CD4-positive, alpha-beta T cell treated with Interleukin-1 beta for 1 hour (primary cell): ENCODE measurements at regions not wholly inside any gene's neighbourhood (a gene's known extent, or its start where the extent isn't known, plus 50 kb on each side); places are given as distances from the start of the nearest gene placed in this dataset.

Experiments used
- DNase-seq, 2 donors: peaks; one replicate each; pipeline ENCODE4 v3.0.0-alpha.2; 2020 to 2022

DNA sequence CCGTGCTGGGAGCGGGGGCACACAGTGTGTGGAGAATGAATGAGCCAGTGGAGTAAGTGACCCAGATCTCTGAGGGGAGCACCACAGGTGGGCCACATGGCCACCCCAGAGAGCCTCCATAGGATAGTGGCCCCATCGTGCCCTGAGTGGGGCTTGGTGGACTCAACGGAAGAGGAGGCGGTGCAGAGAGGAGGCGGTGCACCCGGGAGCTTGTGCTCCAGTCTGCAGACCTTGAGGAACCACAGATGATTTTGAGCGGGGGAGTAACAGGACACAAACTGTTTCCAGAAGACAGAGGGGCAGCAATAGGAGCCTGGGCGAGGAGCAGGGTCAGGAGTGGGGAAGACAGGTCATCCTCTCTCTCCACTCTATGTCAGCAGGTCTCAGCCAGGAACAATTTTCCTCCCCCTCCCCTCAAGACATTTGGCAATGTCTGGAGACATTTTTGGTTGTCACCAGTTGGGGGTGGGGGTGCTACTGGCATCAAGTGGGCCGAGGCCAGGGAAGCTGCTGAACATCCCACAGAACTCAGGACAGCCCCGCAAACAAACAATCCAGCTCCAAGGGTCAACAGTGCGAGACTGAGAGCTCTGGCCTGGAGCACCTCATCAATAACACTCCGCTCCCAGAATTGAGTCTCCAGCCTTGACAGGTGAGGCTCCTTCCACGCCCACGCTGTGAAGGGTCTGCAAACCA is 182.2 kb downstream of the USP12 start:
- DNase-seq: no peak

DNA sequence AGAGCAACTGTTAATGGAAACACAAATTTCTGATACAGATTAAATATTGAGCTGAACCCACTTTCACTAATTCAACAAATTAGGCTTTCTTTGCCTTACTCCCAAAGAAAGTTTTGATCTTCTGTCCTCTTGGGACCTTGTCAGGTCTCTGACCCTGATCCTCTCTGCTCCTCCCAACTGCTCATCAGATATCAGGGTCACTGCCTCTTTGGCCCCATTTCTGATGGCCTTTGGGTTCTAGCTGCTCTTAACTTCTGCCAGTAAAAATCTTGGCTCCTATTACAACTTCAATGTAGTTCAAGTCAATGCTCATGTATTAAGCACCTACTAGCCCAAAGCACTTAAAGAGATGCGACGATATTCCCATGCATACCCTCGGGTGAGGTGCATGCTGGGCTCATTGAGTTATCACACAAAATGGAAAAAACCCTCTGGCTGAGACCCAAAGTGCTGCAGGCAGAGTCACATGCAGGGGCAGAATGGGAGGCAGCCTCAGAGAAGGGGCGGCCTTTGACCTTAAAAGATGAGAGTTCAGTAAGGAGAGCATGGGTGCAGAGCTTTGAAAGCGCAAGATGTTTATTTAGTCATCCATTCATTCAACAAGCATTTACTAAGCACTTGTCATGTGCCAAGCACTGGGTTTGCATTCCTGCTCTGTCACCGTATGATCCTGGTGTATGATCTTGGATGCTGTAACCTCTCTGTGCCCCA is 183.4 kb downstream of the USP12 start:
- no peak for DNase-seq

DNA sequence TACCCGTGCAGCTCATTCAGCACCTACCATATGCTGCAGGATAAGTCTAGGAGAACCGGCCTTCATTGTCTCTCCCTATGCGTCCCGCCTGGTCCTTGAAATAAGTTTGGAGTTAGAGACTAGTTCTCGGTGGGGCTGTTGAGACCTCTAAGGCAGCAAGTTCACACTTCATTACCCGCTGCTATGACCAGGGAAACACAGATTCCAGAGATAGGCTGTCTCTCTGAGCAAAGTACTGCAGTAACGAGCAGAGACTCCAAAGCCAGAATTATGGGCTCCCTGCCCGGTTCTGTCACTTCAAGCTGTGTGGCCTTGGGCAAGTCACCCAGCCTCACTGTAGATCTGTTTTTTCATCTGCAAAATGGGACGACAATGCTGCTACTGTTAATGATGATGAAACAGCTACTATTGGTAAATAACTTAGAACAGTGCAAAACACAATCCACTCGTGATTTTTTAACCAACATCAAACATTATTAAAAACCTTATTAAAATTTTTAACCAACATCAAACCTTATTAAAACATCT is 184.1 kb downstream of the USP12 start:
- DNase-seq: no peak

GRCh38 chr13:26985285-26985878 is 186.2 kb downstream of the USP12 start:
- DNase-seq: peak; percentile 69 to 79

GRCh38 chr13:26984337-26984736 is 187.3 kb downstream of the USP12 start:
- no peak for DNase-seq

- no peak for DNase-seq
These were observed 187.9 kb downstream of the USP12 start for GRCh38 chr13:26983543-26984320.

GRCh38 chr13:26980099-26981031 is 191.2 kb downstream of the USP12 start:
- no peak for DNase-seq

DNA sequence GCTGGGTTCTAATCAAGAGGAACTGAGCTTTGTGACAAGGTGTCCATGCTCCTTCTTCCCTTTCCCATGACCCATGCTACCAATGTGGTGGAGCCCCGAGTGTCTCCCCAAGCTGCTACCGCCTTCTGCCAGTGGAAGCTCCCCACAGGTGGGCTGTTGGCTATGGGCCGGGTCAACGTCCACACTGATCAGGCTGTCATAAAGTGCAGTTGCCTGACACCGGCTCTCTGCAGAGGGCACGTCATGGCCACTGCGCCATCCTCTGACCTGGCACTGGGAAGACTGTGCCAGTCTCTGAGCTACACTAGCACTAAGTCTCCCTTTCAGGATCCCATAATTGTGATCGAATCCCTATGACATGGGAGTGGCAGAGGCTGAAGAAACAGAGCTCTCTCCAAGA is 192.3 kb downstream of the USP12 start:
- DNase-seq: no peak

- DNase-seq: no peak
These were observed 193.3 kb downstream of the USP12 start for GRCh38 chr13:26978081-26978860.

GRCh38 chr13:26977541-26977940 is 194.1 kb downstream of the USP12 start:
- no peak for DNase-seq

DNA sequence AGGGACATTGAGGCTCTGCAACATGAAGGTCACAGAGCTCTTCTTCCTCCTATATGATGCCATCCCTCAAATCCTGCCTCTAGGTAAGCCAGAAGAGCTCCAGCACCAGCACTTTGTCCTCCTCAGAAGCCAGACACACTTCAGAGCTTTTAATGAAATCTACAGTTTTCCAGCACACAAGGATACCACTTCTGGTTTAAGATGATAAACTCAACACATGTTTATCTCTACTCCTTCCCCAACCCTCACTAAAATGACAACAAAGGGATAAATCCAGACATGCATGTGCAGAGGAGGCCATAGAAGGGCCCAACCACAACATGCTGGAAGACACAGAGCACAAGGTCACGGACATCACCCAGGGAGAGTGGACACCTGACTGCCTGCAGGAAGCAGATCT is 195.3 kb downstream of the USP12 start:
- no peak for DNase-seq

GRCh38 chr13:26973946-26974345 is 197.7 kb downstream of the USP12 start:
- no peak for DNase-seq

- DNase-seq: no peak
These were observed 198.3 kb downstream of the USP12 start for GRCh38 chr13:26973295-26973694.

DNA sequence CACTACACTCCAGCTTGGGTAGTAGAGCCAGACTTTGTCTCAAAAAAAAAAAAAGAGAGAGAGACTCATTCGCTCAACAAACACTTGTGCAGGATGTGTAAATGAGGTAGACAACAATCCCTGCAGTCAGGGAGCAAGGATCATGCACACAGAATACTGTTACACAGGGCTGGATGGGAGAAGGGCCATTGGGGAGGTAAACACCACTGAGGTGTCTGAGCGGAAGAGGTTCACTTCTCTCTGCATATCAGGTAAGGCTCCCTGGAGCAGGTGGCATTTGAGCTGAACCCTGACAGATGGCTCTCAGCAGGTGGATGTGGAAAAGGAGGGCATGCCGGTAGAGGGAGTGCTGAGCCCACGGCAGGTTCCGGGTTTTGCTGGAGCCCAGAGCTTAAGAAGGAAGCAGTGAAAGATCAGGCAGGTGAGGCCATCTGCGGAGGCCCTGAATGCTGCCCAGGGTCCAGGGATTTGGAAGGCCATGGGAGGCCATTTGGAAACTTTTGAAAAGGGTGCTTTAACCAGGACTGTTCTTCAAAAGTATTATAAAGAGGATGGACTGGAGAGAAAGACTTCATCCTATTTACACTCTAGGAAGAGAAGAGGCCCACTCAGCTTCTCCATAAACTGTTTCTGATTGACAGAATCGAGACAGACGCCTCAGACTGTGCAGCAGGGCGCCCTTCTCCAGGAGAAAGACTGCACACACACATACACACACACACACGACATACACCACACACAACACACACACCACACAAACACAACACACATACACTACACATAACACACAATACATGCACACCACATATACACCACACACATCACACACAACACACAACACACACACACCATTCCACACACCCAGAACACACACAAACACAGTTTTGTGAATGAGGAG is 199.4 kb downstream of the USP12 start:
- peak; percentile 7 to 23 for DNase-seq

GRCh38 chr13:26968431-26969341 is 202.9 kb downstream of the USP12 start:
- no peak for DNase-seq

GRCh38 chr13:26967119-26968038 is 204.2 kb downstream of the USP12 start:
- no peak for DNase-seq

- DNase-seq: no peak
These were observed 204.9 kb downstream of the USP12 start for GRCh38 chr13:26966701-26967080.
